HepG2 (cell line): ENCODE measurements at regions not wholly inside any gene's neighbourhood (a gene's known extent, or its start where the extent isn't known, plus 50 kb on each side); places are given as distances from the start of the nearest gene placed in this dataset.

Source experiments
- CTCF ChIP-seq: sonication (generic); formaldehyde crosslinking; IDR thresholded peaks from 2 replicates; pipeline ENCODE4 v1.5.0; 2020; ENCODE audit warnings: mild to moderate bottlenecking, missing genetic modification reagents, moderate library complexity
- ELK4 ChIP-seq: sonication (generic); formaldehyde crosslinking; IDR thresholded peaks from 2 replicates; pipeline ENCODE4 v1.9.0; 2021; ENCODE audit warnings: missing genetic modification reagents, borderline replicate concordance
- HCFC1 ChIP-seq: fragments of 150-350 bp; IDR thresholded peaks from 2 replicates; pipeline ENCODE4 v1.6.1; 2014; ENCODE audit warnings: low read depth, low read length
- JUN ChIP-seq: sonication (generic); formaldehyde crosslinking; IDR thresholded peaks from 2 replicates; pipeline ENCODE4 v1.4.0; 2020; ENCODE audit warnings: mild to moderate bottlenecking, missing genetic modification reagents
- MXI1 ChIP-seq: IDR thresholded peaks from 3 replicates; pipeline ENCODE4 v1.6.1; 2012; ENCODE audit warnings: low read depth, low read length, inconsistent platforms, borderline replicate concordance
- RAD21 ChIP-seq: fragments of 450-650 bp; formaldehyde crosslinking; IDR thresholded peaks from 2 replicates; pipeline ENCODE4 v1.5.0; 2020; ENCODE audit warnings: mild to moderate bottlenecking
- RFX5 ChIP-seq: IDR thresholded peaks from 2 replicates; pipeline ENCODE4 v1.6.1; 2011; ENCODE audit warnings: low read depth, low read length, improper control_type of control experiment
- SATB2 ChIP-seq: sonication (generic); formaldehyde crosslinking; IDR thresholded peaks from 2 replicates; pipeline ENCODE4 v1.5.0; 2020; ENCODE audit warnings: missing genetic modification reagents
- STAT5B ChIP-seq: sonication (generic); formaldehyde crosslinking; IDR thresholded peaks from 2 replicates; pipeline ENCODE4 v1.4.0; 2020; ENCODE audit warnings: missing genetic modification reagents
- SUZ12 ChIP-seq: fragments of 150-350 bp; IDR thresholded peaks from 2 replicates; pipeline ENCODE4 v1.6.1; 2014; ENCODE audit warnings: low read depth, low read length
- TBP ChIP-seq: sonication (generic); formaldehyde crosslinking; IDR thresholded peaks from 2 replicates; pipeline ENCODE4 v1.5.0; 2020; ENCODE audit warnings: missing genetic modification reagents
- USF2 ChIP-seq, 2 experiments: sonication (generic) in 1 of 2; formaldehyde crosslinking in 1 of 2; IDR thresholded peaks; 2 replicates each; pipeline versions ENCODE4 v1.5.1 to v1.6.1; 2011 to 2020; ENCODE audit warnings: borderline replicate concordance in 1 of 2, low read depth in 1 of 2, low read length in 1 of 2, mild to moderate bottlenecking in 1 of 2, missing genetic modification reagents in 1 of 2, moderate library complexity in 1 of 2
- ZFAT ChIP-seq: sonication (generic); formaldehyde crosslinking; conservative IDR thresholded peaks from 2 replicates; pipeline ENCODE4 v1.8.1; 2023; ENCODE audit warnings: missing genetic modification reagents, inconsistent platforms
- ZNF44 ChIP-seq: sonication (generic); formaldehyde crosslinking; IDR thresholded peaks from 2 replicates; pipeline ENCODE4 v1.5.1; 2020; ENCODE audit warnings: mild to moderate bottlenecking, missing genetic modification reagents

- TF ChIP-seq RFX5 (no peak), RAD21 (CRISPR knock-in tag) (no peak), ELK4 (CRISPR knock-in tag) (no peak), CTCF (no peak), JUN (CRISPR knock-in tag) (no peak), ZNF44 (CRISPR knock-in tag) (no peak), USF2 (IDR thresholded peaks at IDR 0.05; ENCODE audit: low read depth, low read length) (no peak), USF2 (CRISPR knock-in tag; IDR thresholded peaks at IDR 0.05; ENCODE audit: borderline replicate concordance) (no peak), ZFAT (CRISPR knock-in tag) (no peak), TBP (CRISPR knock-in tag) (no peak), STAT5B (no peak), MXI1 (no peak), HCFC1 (no peak), SUZ12 (no peak), SATB2 (CRISPR knock-in tag) (no peak)
These were observed 406.4 kb upstream of the ZNF462 start for GRCh38 chr9:106456581-106456980.
